Activated T-cell treated with anti-CD3 and anti-CD28 coated beads, Interleukin-2, amount 50 U/mL, for 24 hours (primary cell): ENCODE measurements at regions not wholly inside any gene's neighbourhood (a gene's known extent, or its start where the extent isn't known, plus 50 kb on each side); places are given as distances from the start of the nearest gene placed in this dataset.

Experiments used
- DNase-seq: peaks from one replicate; pipeline ENCODE4 v3.0.0-alpha.2; 2020
- H3K27ac Mint-ChIP-seq: 2 replicates; pipeline ENCODE4 v1.8.0; 2020; ENCODE audit warnings: mild to moderate bottlenecking, mixed read lengths
- H3K27me3 Mint-ChIP-seq: 2 replicates; pipeline ENCODE4 v1.8.0; 2020; ENCODE audit warnings: mixed read lengths
- H3K36me3 Mint-ChIP-seq: 2 replicates; pipeline ENCODE4 v1.8.0; 2020; ENCODE audit warnings: low read depth, mixed read lengths
- H3K4me1 Mint-ChIP-seq: 2 replicates; pipeline ENCODE4 v1.8.0; 2020; ENCODE audit warnings: low read depth, mixed read lengths
- H3K4me3 Mint-ChIP-seq: 2 replicates; pipeline ENCODE4 v1.8.0; 2020; ENCODE audit warnings: mild to moderate bottlenecking, moderate library complexity, mixed read lengths
- H3K9me3 Mint-ChIP-seq: 2 replicates; pipeline ENCODE4 v1.8.0; 2020; ENCODE audit warnings: mixed read lengths

DNA sequence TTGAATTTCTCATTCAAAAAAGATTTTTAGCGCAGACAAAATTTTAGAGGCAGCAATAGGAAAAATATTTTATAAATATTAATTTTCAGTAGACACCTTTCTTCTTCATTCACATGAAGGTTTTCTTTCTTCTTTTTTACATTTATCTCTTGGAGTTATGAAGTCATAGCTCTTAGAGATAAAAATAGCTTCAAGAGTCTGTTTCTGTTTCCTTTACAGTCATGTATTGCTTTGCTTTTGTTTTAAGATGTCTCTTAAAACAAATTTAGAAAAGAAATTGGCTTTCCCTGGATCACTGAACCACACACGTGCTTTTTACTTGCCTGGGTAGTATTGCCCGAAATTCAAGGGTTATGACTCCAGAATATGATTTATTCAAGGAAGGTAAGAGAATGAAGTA lies 369.9 kb upstream of the LRRC7 start:
- Mint-ChIP-seq H3K36me3 (no peaks in the 10 kb centered on the region), H3K27ac (no peak overlapping the region), H3K27me3 (no peaks in the 10 kb centered on the region), H3K9me3 (peaks cover 7% of the 10 kb centered on the region), H3K4me3 (no peak overlapping the region), H3K4me1 (no peaks in the 10 kb centered on the region)
- no peak for DNase-seq

GRCh38 chr1:69201716-69202115 lies 366.0 kb upstream of the LRRC7 start:
- H3K36me3 Mint-ChIP-seq = no peaks in the 10 kb centered on the region
- no peak for DNase-seq
- H3K4me3 Mint-ChIP-seq = no peak overlapping the region
- H3K27me3 Mint-ChIP-seq = no peaks in the 10 kb centered on the region
- peaks cover 13% of the 10 kb centered on the region for H3K9me3 Mint-ChIP-seq
- no peaks in the 10 kb centered on the region for H3K4me1 Mint-ChIP-seq
- no peak overlapping the region for H3K27ac Mint-ChIP-seq

DNA sequence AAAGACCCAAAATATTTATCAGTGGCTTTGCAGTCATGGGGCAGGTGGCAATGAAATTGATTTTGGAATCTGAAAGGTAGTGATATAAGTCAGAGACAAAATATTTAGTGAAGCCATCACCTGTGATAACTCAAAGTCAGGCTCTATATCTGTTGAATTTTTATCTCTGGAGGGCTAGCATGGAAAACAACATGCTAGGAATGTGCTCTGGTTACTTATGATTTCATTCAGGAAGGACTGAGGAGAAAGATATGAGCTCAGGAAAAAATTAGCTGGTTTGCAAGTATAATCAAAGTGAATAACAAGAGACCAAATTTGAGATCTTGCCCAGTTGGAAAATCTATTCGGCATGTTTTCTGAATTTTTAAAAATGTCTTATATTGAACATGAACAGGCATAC lies 364.6 kb upstream of the LRRC7 start:
- Mint-ChIP-seq H3K4me1 (no peaks in the 10 kb centered on the region), H3K4me3 (no peak overlapping the region), H3K27me3 (no peaks in the 10 kb centered on the region), H3K27ac (no peak overlapping the region), H3K36me3 (no peaks in the 10 kb centered on the region), H3K9me3 (peaks cover 10% of the 10 kb centered on the region)
- DNase-seq = no peak

- Mint-ChIP-seq H3K27ac (no peak overlapping the region), H3K36me3 (no peaks in the 10 kb centered on the region), H3K9me3 (peaks cover 7% of the 10 kb centered on the region), H3K27me3 (no peaks in the 10 kb centered on the region), H3K4me1 (no peaks in the 10 kb centered on the region), H3K4me3 (no peak overlapping the region)
- DNase-seq = no peak
These were observed 354.1 kb upstream of the LRRC7 start for GRCh38 chr1:69213644-69214043.

GRCh38 chr1:69215883-69216282 lies 351.8 kb upstream of the LRRC7 start:
- H3K9me3 Mint-ChIP-seq = peaks cover 3% of the 10 kb centered on the region
- H3K36me3 Mint-ChIP-seq = no peaks in the 10 kb centered on the region
- no peaks in the 10 kb centered on the region for H3K4me1 Mint-ChIP-seq
- H3K27ac Mint-ChIP-seq = no peak overlapping the region
- DNase-seq = no peak
- H3K4me3 Mint-ChIP-seq = no peak overlapping the region
- no peaks in the 10 kb centered on the region for H3K27me3 Mint-ChIP-seq

DNA sequence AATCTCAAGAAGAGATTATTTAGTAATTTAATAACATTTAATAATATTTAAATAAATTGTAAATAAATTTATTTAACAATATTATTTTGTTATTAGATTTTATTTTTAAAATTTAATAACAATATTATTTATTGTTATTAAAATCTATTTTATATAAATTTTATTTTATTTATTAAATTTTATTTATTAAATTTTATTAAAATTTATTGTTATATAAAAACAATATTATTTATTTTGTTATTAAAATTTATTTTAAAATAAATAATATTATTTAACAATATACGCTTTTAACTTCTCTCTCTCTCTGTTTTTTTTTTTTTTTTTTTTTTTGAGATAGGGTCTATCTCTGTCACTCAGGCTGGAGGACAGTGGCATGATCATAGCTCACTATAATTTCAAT lies 347.1 kb upstream of the LRRC7 start:
- Mint-ChIP-seq H3K9me3 (no peaks in the 10 kb centered on the region), H3K4me3 (no peak overlapping the region), H3K27me3 (no peaks in the 10 kb centered on the region), H3K36me3 (no peaks in the 10 kb centered on the region), H3K4me1 (no peaks in the 10 kb centered on the region), H3K27ac (no peak overlapping the region)
- no peak for DNase-seq

GRCh38 chr1:69221524-69221923 lies 346.2 kb upstream of the LRRC7 start:
- H3K4me1 Mint-ChIP-seq = no peaks in the 10 kb centered on the region
- DNase-seq = no peak
- H3K27me3 Mint-ChIP-seq = no peaks in the 10 kb centered on the region
- no peak overlapping the region for H3K4me3 Mint-ChIP-seq
- H3K9me3 Mint-ChIP-seq = no peaks in the 10 kb centered on the region
- H3K36me3 Mint-ChIP-seq = no peaks in the 10 kb centered on the region
- H3K27ac Mint-ChIP-seq = no peak overlapping the region

DNA sequence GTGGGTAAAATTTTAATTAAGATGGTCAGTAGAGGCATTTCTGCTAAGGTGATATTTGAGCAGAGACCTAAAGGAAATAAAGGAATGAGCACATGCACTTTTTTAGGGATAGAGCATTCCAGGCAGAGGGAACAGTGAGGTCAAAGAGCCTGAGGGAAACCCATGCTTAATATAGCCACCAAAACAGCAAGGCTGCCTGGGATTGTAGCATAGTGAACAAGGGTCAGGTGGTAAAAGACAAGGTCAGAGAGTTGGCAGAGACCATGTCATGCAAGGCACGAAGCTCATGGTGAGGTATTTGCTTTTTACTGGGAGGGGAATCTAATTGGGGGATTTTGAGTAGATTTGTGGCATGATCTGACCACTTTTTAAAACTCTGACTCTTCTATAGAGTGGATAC lies 344.6 kb upstream of the LRRC7 start:
- Mint-ChIP-seq H3K27ac (no peak overlapping the region), H3K36me3 (no peaks in the 10 kb centered on the region), H3K27me3 (no peaks in the 10 kb centered on the region), H3K4me3 (no peak overlapping the region), H3K4me1 (no peaks in the 10 kb centered on the region), H3K9me3 (peaks cover 1% of the 10 kb centered on the region)
- no peak for DNase-seq

- Mint-ChIP-seq H3K9me3 (peaks cover 1% of the 10 kb centered on the region), H3K4me3 (no peak overlapping the region), H3K4me1 (no peaks in the 10 kb centered on the region), H3K27ac (no peak overlapping the region), H3K36me3 (no peaks in the 10 kb centered on the region), H3K27me3 (no peaks in the 10 kb centered on the region)
- DNase-seq = no peak
These were observed 339.2 kb upstream of the LRRC7 start for GRCh38 chr1:69228501-69228900.

GRCh38 chr1:69230208-69230607 lies 337.5 kb upstream of the LRRC7 start:
- H3K27ac Mint-ChIP-seq = no peak overlapping the region
- no peaks in the 10 kb centered on the region for H3K36me3 Mint-ChIP-seq
- DNase-seq = no peak
- H3K9me3 Mint-ChIP-seq = peaks cover 1% of the 10 kb centered on the region
- H3K27me3 Mint-ChIP-seq = no peaks in the 10 kb centered on the region
- no peaks in the 10 kb centered on the region for H3K4me1 Mint-ChIP-seq
- H3K4me3 Mint-ChIP-seq = no peak overlapping the region

GRCh38 chr1:69233463-69233862 lies 334.3 kb upstream of the LRRC7 start:
- Mint-ChIP-seq H3K27me3 (no peaks in the 10 kb centered on the region), H3K36me3 (no peaks in the 10 kb centered on the region), H3K4me3 (no peak overlapping the region), H3K27ac (no peak overlapping the region), H3K4me1 (no peaks in the 10 kb centered on the region), H3K9me3 (no peaks in the 10 kb centered on the region)
- no peak for DNase-seq

- Mint-ChIP-seq H3K27me3 (no peaks in the 10 kb centered on the region), H3K4me1 (no peaks in the 10 kb centered on the region), H3K4me3 (no peak overlapping the region), H3K36me3 (no peaks in the 10 kb centered on the region), H3K9me3 (peaks cover 3% of the 10 kb centered on the region), H3K27ac (no peak overlapping the region)
- DNase-seq = no peak
These were observed 323.5 kb upstream of the LRRC7 start for GRCh38 chr1:69244211-69244610.

DNA sequence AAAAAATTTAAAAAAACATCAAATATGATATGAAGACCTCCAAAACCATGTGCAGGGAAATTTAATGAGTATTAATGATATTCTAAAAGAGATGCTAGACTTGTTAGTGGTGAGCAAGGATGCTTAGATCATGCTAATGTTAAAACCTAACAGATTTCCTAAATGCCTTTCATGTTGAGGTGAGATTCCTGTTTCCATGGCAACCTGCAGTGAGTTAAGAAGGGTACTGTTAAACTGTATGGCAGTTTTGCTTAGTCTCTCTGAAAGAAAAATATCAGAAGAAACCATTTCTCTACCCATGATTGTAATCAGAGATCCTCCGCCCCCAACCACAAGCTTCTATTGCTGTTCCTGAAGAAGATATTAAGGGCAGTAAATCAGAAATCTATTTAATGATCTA lies 321.6 kb upstream of the LRRC7 start:
- DNase-seq = no peak
- H3K27me3 Mint-ChIP-seq = no peaks in the 10 kb centered on the region
- no peak overlapping the region for H3K27ac Mint-ChIP-seq
- no peaks in the 10 kb centered on the region for H3K36me3 Mint-ChIP-seq
- H3K9me3 Mint-ChIP-seq = peaks cover 17% of the 10 kb centered on the region
- no peak overlapping the region for H3K4me3 Mint-ChIP-seq
- H3K4me1 Mint-ChIP-seq = no peaks in the 10 kb centered on the region

- no peak for DNase-seq
- Mint-ChIP-seq H3K9me3 (peaks cover 14% of the 10 kb centered on the region), H3K4me3 (no peak overlapping the region), H3K27ac (no peak overlapping the region), H3K4me1 (no peaks in the 10 kb centered on the region), H3K27me3 (no peaks in the 10 kb centered on the region), H3K36me3 (no peaks in the 10 kb centered on the region)
These were observed 321.0 kb upstream of the LRRC7 start for GRCh38 chr1:69246710-69247109.

DNA sequence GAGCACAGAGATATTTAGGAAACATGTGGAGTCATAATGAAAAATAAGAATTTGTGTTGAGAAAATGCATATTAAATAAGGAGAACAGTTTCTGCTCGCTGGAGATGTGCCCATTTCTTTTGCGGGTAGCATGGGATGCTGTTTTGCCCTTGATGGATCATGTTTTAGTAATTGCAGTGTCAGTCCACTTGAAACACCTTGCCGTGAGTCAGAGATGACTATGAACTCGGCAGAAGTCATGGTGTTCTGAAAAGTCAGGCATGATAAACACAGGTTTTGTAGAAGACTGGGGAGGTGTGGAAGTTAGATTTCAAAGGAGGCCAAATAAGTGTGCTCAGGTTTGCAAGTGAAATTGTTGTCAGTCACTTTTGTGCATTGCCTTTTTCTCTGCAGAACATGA lies 315.0 kb upstream of the LRRC7 start:
- no peaks in the 10 kb centered on the region for H3K27me3 Mint-ChIP-seq
- no peaks in the 10 kb centered on the region for H3K36me3 Mint-ChIP-seq
- no peak for DNase-seq
- H3K4me3 Mint-ChIP-seq = no peak overlapping the region
- no peaks in the 10 kb centered on the region for H3K4me1 Mint-ChIP-seq
- H3K27ac Mint-ChIP-seq = no peak overlapping the region
- peaks cover 20% of the 10 kb centered on the region for H3K9me3 Mint-ChIP-seq

DNA sequence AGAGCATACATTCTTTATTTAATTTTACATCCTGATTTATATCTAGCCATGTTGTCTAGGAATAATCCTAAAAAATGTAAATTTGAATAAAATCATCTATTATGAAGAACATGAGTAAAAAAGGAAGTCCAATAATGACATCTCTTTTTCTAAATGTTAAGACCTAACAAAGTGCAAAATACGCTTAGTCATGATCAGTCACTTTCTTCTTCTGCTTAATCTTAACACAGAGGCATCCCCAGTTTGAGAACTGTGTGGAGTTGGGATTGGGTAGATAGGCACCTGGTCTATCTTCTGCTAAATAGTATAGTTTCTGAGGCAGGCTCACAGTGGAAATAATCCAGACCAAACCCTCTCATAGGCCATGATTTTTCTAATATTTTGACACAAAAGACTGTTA lies 311.7 kb upstream of the LRRC7 start:
- H3K9me3 Mint-ChIP-seq = peaks cover 5% of the 10 kb centered on the region
- no peaks in the 10 kb centered on the region for H3K4me1 Mint-ChIP-seq
- no peak overlapping the region for H3K4me3 Mint-ChIP-seq
- no peaks in the 10 kb centered on the region for H3K27me3 Mint-ChIP-seq
- H3K36me3 Mint-ChIP-seq = no peaks in the 10 kb centered on the region
- H3K27ac Mint-ChIP-seq = no peak overlapping the region
- DNase-seq = no peak
